Vagina (tissue), 2 donors: ENCODE measurements at regions not wholly inside any gene's neighbourhood (a gene's known extent, or its start where the extent isn't known, plus 50 kb on each side); places are given as distances from the start of the nearest gene placed in this dataset.

Experiments
- CTCF ChIP-seq, 3 experiments: fragments of 450-650 bp in 2 of 3; fragments of 200-600 bp in 1 of 3; sonication (generic) in 1 of 3; IDR thresholded peaks; one replicate each; pipeline ENCODE4 v1.5.1; 2017 to 2019; ENCODE audit warnings: antibody characterized with exemption in 3 of 3, mild to moderate bottlenecking in 2 of 3, moderate library complexity in 2 of 3
- POLR2A ChIP-seq, 2 donors: fragments of 450-650 bp; IDR thresholded peaks; one replicate each; pipeline ENCODE4 v1.6.1; 2017; ENCODE audit warnings: antibody characterized with exemption in 2 of 2, mild to moderate bottlenecking in 2 of 2, moderate library complexity in 2 of 2
- POLR2AphosphoS5 ChIP-seq, 2 donors: sonication (generic); formaldehyde crosslinking; IDR thresholded peaks; one replicate each; pipeline ENCODE4 v1.9.0; 2017; ENCODE audit warnings: antibody characterized with exemption in 2 of 2, mild to moderate bottlenecking in 2 of 2, low read depth in 1 of 2; ENCODE audit not compliant: insufficient read depth in 1 of 2

GRCh38 chr1:79524126-79524525 lies 517.6 kb upstream of the ADGRL4 start:
- TF ChIP-seq CTCF (IDR thresholded peaks at IDR 0.05) (no peak), POLR2A (IDR thresholded peaks at IDR 0.05) (no peak), POLR2AphosphoS5 (IDR thresholded peaks at IDR 0.05; ENCODE audit: insufficient read depth in 1 of 2, low read depth in 1 of 2) (no peak)
